NCI-H345 (cell line): ENCODE measurements at regions not wholly inside any gene's neighbourhood (a gene's known extent, or its start where the extent isn't known, plus 50 kb on each side); places are given as distances from the start of the nearest gene placed in this dataset.

Source experiments
- DNase-seq: peaks from one replicate; lab custom pipeline; 2025; lab: John Stamatoyannopoulos, UW

DNA sequence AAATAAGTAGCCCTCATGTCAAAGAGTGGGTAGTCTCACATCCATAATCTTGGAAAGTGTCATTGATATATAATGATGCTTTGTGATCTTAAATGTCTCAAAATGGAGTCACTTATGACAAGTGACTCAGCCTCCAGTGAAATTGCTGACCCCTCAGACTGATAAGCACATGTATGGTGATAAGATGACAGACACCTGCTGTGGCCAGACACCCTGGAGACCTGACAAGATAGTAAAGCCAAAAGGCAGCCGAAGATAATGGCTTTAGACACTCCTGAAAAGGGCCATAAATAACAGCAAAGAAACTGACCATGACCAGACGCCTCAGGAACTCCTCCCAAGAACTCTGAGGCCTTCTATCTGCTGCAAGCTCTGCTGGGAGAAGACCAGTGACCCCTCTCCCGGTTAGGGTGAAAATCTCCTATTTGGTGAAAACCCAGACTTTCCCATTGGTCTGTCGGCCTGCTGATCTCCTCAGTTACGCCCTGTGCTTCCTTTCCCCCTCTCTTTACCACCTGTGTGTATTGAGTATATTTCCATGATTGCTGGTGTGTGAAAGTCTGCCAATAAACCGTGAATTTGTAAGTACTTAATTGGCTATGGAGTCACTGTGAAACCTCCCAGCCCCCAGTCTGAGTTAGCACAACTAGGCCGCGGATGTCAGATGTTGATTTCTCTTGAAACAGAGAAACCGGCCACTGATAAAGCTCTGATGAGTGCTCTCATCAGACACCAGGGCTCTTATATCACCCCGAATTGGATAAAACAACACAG lies 226.7 kb upstream of the MYOCD start:
- DNase-seq, result no peak

DNA sequence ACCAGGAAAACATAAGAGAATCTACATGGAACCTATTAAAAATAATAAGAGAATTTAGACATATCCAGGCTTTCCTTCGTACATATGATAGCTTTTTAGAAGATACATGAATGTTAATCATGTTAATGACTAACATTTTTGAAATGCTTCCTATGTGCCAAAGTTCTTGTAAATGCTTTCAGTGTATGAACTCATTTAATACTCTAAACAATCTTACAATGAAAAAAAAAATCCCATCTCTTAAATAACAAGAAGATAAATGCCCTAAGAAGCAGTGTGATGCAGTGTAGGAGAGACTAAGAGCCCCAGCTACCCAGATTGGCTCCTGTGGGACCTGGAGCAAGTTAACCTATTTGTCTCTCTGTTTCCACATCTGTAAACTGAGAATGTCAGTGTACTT lies 220.4 kb upstream of the MYOCD start:
- DNase-seq, result no peak

DNA sequence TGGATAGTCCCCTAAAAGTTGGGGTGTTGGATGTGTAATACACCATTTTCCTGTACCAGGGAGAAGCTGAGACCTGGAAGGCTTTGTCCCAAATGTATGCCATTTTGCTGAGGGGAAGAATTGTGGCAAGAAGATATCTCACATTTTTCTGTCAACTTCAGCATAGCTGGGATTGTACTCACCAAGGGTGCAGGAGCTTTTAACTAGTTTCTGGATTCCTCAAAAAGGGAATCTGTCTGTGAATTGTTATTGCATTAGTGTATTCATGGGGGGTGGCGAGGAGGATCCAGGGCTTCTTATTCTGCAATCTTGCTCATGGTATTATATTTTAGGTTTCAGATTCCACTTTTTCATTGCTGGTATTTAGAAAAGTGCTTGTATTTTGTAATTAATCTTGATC lies 208.2 kb upstream of the MYOCD start:
- no peak for DNase-seq

DNA sequence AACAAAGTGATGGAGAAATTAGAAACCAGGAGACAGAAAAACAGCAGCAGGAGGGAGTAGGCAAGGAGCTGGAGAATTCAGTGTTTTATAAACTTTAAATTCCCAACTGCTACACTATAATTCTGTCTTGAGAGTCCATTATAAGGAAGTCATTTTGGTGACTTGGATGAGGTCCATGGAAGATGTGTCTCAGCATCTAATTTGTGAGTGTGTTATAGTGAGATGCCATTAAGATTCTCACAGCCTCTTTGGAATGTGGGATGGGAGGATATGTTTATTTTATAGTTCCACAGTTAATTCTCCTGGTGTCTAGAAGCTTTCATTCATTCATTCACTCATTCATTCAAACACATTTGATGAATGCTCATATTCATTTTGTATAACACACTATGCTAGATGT lies 206.0 kb upstream of the MYOCD start:
- DNase-seq, result no peak

DNA sequence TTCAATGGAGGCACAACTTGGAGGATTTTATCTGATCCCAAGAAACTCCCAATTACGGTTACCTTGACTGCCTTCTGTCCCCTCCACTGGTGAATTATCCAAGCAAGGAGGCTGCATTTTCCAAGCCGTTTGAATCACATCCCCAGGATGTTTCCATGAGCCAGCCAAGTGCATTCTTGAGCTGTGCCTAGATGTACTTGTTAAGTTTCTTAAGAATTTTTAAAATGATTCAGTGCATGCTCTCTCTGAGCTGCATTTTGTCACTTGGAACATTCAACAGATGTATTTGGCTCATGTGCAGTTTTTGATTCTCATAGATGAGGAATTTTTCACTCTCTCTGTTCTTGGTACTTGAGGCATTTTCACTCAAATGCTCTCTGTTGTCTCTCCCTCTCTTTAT lies 202.6 kb upstream of the MYOCD start:
- DNase-seq, result no peak

DNA sequence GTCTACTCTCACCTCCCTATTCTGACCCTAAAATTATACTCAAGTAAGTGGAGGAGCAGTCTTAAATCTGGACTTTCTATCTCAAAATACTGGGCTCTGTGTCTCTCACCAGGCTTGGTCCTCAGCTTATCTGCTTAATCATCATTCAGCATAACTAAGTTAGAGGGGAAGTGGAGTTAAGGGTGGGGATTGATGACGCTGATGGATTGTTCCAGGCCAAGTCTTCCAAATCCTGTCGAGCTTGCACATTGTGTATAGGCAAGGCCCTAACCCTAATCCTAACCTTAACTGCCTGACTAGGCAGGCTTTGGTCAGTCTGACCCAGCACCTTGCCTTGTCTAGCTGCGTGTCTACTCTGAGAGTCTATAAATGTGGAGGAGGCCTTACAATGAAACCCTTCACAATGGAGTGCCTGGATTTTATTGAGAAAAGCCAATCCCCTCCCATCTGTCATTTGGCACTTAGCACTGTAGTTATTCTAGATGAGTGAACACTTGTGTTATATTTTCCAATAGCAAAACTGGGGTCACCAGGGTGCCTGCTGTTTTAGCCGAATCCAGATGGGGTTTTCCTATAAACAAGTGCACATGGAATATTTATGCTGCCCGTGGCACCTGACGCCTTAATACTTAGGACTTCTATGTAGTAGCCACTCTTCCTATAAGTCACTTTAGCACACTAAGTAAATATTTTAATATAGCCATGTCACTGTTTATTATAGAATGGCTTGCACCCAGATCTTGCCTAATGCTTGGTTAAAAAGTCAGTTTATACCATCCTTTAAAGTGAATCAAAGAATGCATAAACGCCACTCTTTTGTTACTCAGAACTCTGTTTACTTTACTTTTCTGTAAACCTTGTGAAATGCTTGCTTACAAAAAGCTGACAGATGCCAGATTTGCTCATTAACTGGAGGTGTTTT lies 193.2 kb upstream of the MYOCD start:
- DNase-seq, result no peak

DNA sequence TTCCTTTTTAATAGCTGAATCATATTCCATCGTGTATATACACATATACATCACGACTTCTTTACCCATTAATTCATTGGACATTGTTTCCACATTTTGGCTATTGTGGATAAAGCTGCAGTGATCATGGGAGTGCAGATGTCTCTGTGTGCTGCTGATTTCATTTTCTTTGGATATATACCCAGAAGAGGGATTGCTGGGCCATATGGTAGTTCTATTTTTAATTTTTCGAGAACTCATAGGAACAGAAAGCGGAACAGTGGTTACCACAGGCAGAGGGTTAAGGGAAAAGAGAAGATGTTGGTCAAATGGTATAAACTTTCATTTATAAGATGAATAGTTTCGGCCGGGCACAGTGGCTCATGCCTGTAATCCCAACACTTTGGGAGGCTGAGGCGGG lies 187.4 kb upstream of the MYOCD start:
- no peak for DNase-seq

DNA sequence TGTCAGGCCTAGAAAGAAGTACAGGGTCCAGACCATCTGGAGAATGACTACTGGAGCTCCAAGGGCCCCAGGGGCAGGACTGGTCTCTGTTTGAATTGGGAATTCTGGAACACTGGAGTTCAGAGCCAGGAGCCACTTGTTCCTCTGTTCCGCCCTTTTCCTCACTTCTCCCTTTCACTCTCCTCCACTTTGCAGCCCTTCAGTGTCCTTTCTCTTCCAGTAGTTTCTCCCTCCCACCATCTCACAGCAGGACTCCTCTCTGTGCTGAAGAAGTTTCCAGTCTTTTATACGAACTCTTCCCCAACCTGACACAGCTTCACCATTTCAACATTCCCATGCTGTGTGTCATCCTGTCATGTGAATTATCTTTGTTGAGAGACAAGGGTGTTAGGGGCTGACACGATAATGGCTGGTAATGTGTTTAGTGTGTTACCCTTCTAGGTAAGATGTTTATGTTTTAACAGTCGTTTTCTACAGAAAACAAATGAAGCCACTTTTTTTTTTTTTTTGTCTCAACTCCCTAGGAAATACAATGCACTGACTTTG lies 180.3 kb upstream of the MYOCD start:
- DNase-seq, result no peak

DNA sequence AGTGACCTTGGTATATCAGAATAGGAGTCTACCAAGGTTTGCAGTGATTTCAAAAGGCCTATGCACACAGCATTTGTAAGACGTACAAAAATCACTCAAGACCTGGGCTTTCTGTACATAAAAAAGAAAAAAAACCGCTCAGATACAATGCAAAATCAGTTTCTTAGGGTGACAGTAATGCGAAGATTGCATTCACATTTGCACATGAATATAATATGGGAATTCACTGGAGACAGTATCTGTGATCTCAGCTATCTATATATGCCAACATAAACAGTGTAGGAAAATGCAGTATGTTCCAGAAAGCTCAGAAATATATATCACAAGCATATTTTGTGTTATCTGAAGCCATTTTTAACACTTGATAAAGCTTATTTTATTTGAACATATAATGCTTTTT lies 176.4 kb upstream of the MYOCD start:
- no peak for DNase-seq

DNA sequence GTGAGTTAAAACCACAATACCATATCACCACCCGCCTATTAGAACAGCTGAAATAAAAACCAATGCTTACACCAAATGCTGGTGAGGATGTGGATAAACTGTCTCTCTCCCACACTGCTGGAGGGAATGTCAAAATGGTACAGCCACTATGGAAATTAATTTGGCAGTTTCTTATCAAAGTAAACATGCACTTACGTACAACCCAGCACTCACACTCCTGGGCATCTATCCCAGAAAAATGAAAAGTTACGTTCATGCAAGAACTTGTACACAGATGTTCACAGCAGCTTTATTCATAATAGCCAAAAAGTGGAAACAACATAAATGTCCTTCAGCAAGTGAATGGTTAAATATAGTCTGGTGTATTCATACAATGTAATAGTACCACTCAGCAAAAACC lies 173.2 kb upstream of the MYOCD start:
- DNase-seq, result no peak

DNA sequence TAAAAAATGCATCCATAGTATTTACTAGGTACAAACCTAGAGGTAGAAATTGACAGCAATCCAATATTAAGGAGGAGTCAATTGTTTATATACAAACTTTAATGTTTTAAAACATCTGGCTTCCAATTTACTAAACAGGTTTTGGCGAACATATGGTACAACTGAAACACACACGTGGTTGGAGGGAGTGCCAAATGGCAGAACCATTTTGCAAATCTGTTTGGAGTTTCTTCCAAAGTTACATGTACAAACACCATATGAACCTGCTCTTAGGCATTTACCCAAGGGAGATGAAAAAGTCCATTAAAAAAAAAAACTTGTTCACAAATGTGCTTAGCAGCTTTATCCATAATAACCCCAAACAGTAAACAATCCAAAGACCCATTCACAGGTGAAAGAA lies 159.8 kb upstream of the MYOCD start:
- DNase-seq, result no peak

DNA sequence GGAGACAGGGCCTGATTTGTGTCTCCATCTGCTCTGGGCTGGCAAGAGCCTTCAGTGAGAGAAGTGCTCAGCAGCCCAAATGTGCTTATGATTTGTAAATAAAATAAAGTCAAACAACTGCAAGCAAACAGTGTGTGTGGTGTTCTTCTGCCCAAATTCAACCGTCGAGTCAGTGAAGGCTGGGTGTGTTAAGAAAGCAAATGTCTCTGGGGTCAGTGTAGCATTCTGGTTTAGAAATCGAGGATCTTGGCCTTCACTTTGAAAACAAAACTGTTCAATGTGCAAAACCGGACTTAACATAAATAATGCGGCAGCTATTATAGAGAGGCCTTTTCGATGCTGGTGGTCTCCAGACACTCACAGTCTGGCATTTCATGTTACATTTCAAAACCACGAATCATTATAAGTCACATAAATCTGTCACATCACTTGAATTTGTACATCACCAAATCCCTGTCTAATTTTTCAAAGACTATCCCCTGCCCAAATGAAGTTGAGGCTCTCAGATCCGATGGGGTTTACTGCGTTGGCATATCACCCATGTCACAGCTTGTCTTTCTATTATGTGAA lies 158.6 kb upstream of the MYOCD start:
- no peak for DNase-seq

DNA sequence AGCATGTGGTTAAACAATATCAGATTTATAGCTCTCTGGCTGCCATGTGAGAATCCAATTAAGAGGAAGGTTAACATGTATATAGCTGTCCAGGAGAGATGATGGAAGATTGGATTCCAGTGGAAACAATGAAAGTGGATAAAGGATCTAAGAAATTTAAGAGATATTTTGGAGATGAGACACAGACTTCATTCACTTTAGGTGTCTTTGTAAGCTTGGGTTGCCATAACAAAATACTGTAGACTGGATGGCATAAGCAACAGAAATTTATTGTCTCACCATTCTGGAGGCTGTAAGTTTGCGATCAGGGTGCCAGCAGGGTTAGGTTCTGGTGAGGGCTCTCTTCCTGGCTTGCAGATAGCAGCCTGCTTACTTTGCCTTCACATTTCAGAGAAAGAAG lies 155.9 kb upstream of the MYOCD start:
- DNase-seq, result no peak

DNA sequence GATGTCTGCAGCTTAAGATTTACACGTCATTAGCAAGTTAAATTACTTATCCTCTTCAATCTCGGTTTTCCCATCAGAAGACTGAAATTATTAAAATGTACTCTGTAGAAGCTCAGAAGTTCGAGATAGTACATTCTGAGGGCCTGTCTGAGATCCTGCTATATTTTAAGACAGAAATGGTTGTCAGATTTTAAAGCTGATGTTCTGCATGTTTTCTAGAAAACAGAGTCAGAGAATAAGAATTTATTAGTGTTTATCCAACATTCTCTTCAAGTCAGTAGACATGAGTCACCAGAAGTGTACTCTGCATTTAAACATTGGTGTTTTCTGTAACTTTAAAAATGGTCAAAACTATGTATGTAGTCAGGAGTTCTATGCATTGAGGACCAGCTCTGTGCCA lies 155.2 kb upstream of the MYOCD start:
- DNase-seq, result no peak

DNA sequence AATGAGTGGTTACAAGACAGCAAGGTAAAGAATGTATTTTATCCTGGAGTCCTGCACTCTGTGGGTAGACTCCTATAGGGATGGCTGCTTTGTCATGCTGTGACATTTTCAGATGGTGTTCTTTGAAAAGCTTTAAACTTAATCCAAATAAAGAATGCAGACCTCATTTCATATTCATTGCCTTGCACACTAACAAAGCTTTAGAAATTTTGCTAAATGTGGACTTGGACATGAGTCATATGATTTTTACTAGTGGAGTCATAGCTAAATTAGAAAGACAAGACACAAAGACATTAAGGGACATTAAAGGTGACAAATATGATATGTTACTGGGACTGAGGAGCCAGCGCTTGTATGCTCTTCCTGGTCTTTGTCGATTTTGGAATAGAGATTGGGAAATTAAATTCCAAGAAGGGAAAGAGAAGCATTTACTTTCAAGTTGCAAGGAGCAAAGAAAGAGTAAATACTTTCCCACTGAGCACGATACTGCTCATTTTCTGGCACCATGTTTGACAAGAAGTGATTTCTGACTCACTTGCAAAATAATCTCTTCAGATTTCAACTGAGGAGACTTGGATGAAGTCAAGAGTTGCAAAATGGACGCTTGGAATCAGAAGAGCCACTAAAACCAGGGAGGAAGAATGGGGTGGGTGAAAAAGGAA lies 152.9 kb upstream of the MYOCD start:
- DNase-seq, result no peak

DNA sequence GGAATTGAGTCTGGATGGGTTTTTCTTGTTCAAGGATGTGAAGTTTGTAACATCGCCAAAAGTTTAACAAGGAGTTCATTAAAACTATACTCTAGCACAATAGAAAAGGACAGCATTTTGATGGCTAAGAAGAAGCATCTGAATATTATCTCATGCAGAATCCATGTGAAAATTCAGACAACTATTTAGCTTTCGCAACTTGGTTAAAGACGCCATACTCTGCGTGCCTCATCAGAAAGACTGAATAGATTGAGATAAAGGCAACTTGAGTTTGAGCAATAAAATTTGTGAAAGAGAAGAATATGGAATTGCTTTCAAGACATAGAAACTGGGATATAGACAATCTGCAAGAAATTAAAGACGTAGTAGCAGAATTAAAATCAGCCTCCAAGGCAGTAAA lies 151.1 kb upstream of the MYOCD start:
- no peak for DNase-seq

DNA sequence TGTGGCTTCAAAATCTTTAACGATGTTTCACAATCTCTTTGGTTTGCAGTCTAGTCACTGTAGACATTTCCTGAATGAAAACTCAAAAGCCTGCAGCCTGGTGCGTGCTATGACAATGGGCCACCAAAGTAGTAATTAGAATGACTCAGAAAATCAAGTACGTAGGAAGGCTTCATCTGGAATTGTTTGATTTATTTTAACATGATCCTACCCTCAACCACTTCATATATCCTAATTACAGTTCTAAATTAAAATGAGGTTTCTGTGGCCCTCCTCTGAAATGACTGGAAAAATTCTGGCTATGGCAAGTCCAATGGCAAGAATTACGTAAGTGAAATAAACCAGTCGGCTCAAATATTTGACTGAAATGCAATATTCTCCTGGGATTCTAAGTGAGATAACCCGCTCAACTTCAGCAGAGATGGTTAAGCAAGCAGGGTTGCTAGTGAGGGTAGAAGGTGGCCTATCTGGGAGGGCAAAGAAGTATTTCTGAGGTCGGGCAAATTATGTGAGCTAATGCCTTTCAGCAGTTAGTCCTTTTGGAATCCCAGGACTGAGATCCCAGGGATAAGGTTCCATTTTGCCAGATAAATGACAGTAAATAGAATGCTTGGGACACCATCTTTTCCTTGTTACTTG lies 145.6 kb upstream of the MYOCD start:
- no peak for DNase-seq

DNA sequence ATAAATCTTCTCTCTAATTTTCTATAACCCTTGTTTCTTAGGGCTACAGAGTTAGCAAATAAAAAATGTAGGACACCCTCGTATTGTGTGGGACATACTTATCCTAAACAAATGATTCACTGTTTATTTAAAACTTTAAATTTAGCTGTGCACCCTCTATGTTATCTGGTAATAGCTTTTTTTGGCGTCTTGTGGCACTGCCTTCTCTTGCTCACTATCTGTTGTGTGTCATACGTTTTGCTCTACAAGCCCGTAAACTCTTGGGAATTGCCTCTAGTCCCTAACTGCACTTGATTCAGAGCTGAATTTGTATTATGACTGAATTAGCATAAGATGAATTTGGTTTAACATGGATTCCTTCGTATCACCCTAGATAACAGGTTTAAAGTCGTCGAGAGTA lies 144.3 kb upstream of the MYOCD start:
- no peak for DNase-seq

DNA sequence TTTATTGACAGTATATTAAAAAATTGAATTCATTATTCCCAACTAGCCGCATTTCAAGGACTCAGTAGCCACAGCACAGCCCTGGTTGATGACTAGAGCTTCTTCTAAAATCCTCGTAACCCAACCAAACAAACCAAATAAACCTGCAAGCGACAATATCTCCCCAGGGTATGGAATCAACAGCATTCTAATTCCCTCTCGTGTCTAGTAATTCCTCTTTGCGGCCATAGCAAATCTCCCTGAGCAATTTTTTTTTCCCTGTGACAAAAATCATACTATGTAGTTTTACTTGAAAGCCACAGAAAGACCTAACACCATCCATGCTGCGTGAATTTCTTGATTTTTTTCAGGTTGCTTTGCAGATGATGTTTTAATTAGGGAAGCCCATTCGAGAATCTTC lies 143.4 kb upstream of the MYOCD start:
- DNase-seq, result no peak

DNA sequence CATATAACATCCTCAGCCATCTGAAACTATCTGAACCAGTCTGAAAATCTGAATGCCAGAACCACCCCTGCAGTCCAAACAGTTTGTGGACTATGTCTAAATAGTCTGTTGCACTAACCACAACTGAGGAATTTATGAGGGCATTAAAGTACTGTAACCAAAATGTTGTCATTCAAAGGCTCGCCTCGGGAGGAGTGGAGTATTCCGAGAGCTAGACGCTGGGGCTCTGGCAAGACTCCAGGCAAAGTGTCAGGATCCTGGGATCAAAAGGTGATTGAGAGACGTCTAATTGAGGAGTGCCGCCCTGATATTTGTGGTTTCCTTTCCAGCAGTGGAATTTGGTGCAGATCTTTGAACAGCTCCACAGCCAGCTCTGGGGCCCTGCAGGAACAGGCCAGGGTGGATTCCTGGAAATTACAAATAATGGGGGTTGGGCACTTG lies 142.9 kb upstream of the MYOCD start:
- DNase-seq, result no peak

DNA sequence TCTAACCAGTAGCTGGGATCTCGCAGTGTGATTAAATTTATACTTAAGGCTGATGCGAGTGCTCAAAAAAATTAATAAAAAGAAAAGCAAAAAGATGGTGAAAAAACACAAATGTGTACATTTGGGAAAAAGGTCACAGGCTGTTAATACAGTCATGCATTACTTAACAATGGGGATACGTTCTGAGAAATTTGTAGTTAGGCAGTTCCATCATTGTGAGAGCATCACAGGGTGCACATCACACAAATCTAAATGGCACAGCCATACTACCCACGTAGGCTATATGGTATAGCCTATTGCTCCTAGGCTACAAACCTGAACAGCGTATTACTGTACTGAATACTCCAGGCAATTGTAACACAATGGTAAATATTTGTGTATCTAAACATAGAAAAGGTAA lies 142.4 kb upstream of the MYOCD start:
- no peak for DNase-seq

DNA sequence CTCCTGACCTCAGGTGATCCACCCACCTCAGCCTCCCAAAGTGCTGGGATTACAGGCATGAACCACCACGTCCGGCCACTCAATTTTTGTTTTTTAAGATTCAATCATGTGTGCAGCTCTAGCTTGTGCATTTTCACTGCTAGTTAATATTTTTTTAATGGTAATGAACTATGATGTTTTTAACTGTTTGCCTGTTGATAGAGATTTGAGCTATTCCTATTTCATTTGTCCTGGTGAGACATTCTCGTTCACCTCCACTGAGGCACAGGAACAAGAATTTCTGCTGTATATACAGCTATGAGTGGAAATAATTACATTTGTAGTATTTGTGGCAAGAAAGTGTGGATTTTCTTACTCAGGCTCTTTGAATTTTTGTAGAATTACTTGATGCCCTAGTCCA lies 137.7 kb upstream of the MYOCD start:
- DNase-seq, result no peak
